Activated CD4-positive, alpha-beta T cell treated with anti-CD3 and anti-CD28 coated beads, Interleukin-2, amount 50 U/mL, for 16 hours (primary cell): ENCODE measurements at regions not wholly inside any gene's neighbourhood (a gene's known extent, or its start where the extent isn't known, plus 50 kb on each side); places are given as distances from the start of the nearest gene placed in this dataset.

ENCODE experiments used
- DNase-seq: peaks from one replicate; pipeline ENCODE4 v3.0.0-alpha.2; 2020

- no peak for DNase-seq
Measured at GRCh38 chr10:44051584-44052385, 333.1 kb downstream of the CXCL12 start.

GRCh38 chr10:44051091-44051490 is 333.8 kb downstream of the CXCL12 start:
- no peak for DNase-seq

- DNase-seq, result no peak
Measured at GRCh38 chr10:44049301-44050015, 335.4 kb downstream of the CXCL12 start.

GRCh38 chr10:44047361-44047760 is 337.5 kb downstream of the CXCL12 start:
- DNase-seq, result no peak

GRCh38 chr10:44046605-44047004 is 338.3 kb downstream of the CXCL12 start:
- DNase-seq, result no peak

- DNase-seq, result no peak
Measured at GRCh38 chr10:44045020-44045419, 339.9 kb downstream of the CXCL12 start.

- DNase-seq, result no peak
Measured at GRCh38 chr10:44044549-44044948, 340.3 kb downstream of the CXCL12 start.

- no peak for DNase-seq
Measured at GRCh38 chr10:44043646-44044375, 341.1 kb downstream of the CXCL12 start.

GRCh38 chr10:44042926-44043602 is 341.8 kb downstream of the CXCL12 start:
- no peak for DNase-seq

- DNase-seq, result no peak
Measured at GRCh38 chr10:44042075-44042770, 342.7 kb downstream of the CXCL12 start.

- no peak for DNase-seq
Measured at GRCh38 chr10:44039599-44039998, 345.3 kb downstream of the CXCL12 start.

- DNase-seq, result no peak
Measured at GRCh38 chr10:44036425-44036824, 348.5 kb downstream of the CXCL12 start.

- DNase-seq, result no peak
Measured at GRCh38 chr10:44035474-44036197, 349.3 kb downstream of the CXCL12 start.

GRCh38 chr10:44034946-44035345 is 350.0 kb downstream of the CXCL12 start:
- no peak for DNase-seq

GRCh38 chr10:44033008-44033407 is 351.9 kb downstream of the CXCL12 start:
- DNase-seq, result no peak

- no peak for DNase-seq
Measured at GRCh38 chr10:44032216-44032615, 352.7 kb downstream of the CXCL12 start.

- no peak for DNase-seq
Measured at GRCh38 chr10:44030738-44031137, 354.2 kb downstream of the CXCL12 start.

GRCh38 chr10:44030132-44030531 is 354.8 kb downstream of the CXCL12 start:
- peak; percentile 15 for DNase-seq

- DNase-seq, result no peak
Measured at GRCh38 chr10:44028384-44029137, 356.3 kb downstream of the CXCL12 start.

- DNase-seq, result no peak
Measured at GRCh38 chr10:44024356-44025116, 360.4 kb downstream of the CXCL12 start.
